HAP-1 (cell line): ENCODE measurements at regions not wholly inside any gene's neighbourhood (a gene's known extent, or its start where the extent isn't known, plus 50 kb on each side); places are given as distances from the start of the nearest gene placed in this dataset.
"Not testable (repeated sequence)": the region's sequence is repeated elsewhere in the genome, so short reads cannot be mapped to it uniquely, and the experiment has no call there.

Experiments
- DNase-seq, 2 experiments: peaks; one replicate each; pipeline ENCODE4 v3.0.0-alpha.2; 2016 to 2020; ENCODE audit warnings: low spot score in 2 of 2
- H3K27me3 ChIP-seq: fragments of 250-450 bp; sonication (Bioruptor Pico); 2 replicates; pipeline ENCODE4 v1.5.1; 2020; ENCODE audit warnings: low read depth, mild to moderate bottlenecking, moderate library complexity
- H3K36me3 ChIP-seq: fragments of 250-450 bp; sonication (Bioruptor Pico); replicated peaks from 2 replicates; pipeline ENCODE4 v1.5.1; 2020; ENCODE audit warnings: mild to moderate bottlenecking
- H3K4me1 ChIP-seq: fragments of 250-450 bp; sonication (Bioruptor Pico); 2 replicates; pipeline ENCODE4 v1.5.1; 2020; ENCODE audit warnings: mild to moderate bottlenecking
- H3K4me3 ChIP-seq: fragments of 250-450 bp; sonication (Bioruptor Pico); 2 replicates; pipeline ENCODE4 v1.5.1; 2020; ENCODE audit warnings: mild to moderate bottlenecking, moderate library complexity
- H3K9me3 ChIP-seq: fragments of 250-450 bp; sonication (Bioruptor Pico); 2 replicates; pipeline ENCODE4 v1.5.1; 2020; ENCODE audit warnings: mild to moderate bottlenecking, moderate library complexity
- in situ Hi-C: fragments of 300-500 bp; cut with MboI; formaldehyde crosslinking; loops from 3 replicates; pipeline ENCODE4 v1.14.3; 2020; ENCODE audit warnings: low sequenced_read_pairs, inconsistent platforms, mixed read lengths

DNA sequence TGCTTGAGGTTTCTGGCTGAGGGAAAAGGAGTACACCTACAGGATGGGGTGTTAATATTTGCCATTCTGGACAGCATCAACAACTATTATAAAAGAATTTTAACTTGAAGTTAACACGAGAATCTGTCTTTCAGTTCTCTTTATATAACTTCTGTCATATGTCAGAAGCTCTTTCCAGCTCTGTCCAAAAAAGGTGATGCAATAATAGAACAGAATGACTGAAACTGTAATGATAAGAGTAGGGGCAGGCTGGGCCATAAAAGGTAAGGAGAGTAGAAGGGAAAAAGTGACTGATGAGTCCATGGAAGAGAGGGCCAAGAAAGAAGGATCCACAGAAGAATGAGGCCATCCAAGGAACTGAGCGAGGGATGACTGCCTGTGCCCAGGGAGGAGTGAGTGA is 966.7 kb upstream of the FBXO33 start:
- no peaks in the 10 kb centered on the region for H3K27me3 ChIP-seq
- no peaks in the 10 kb centered on the region for H3K9me3 ChIP-seq
- no peak for DNase-seq
- H3K36me3 ChIP-seq = no peaks in the 10 kb centered on the region
- H3K4me1 ChIP-seq = no peaks in the 10 kb centered on the region
- in situ Hi-C loops = no loop called here
- H3K4me3 ChIP-seq = no peak overlapping the region

DNA sequence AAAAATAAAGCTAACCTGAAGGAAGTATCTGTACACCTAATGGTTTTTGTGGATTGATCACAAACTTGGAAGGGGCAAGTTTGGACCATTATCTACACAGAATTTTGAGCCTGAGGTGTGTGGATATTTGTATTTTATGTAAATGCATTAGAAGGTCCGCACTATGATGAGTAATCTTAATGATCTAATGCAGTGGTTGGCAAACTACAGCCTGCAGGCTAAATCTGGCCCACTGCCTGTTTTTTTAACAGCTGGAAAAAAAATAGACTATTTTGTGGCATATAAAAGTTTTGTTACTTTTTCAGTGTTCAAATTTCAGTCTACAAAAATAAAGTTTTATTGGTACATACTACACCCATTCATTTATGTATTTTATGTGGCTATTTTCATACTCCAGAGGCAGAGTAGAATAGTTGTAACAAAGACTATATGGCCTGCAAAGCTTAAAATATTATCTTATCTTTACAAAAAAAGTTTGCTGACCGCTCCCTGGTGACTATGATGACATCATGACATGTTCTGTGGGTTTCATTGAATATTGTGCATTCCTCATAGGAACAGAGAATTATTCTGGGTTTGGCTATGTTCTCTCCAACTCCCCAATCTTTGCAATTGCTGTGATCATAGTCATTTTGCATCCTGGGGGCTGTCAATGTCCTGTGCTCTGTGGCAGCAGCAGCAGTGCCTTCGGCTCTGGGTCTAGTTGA is 962.6 kb upstream of the FBXO33 start:
- Histone ChIP-seq H3K27me3 (no peaks in the 10 kb centered on the region), H3K4me1 (no peaks in the 10 kb centered on the region), H3K36me3 (no peaks in the 10 kb centered on the region), H3K9me3 (no peaks in the 10 kb centered on the region), H3K4me3 (no peak overlapping the region)
- in situ Hi-C loops = no loop called here
- DNase-seq = no peak

- in situ Hi-C loops = no loop called here
- Histone ChIP-seq H3K27me3 (no peaks in the 10 kb centered on the region), H3K4me1 (no peaks in the 10 kb centered on the region), H3K4me3 (no peak overlapping the region), H3K9me3 (no peaks in the 10 kb centered on the region), H3K36me3 (no peaks in the 10 kb centered on the region)
- no peak for DNase-seq
These were observed 960.9 kb upstream of the FBXO33 start for GRCh38 chr14:40393143-40393542.

- in situ Hi-C loops = no loop called here
- no peak overlapping the region for H3K4me3 ChIP-seq
- no peaks in the 10 kb centered on the region for H3K36me3 ChIP-seq
- no peaks in the 10 kb centered on the region for H3K4me1 ChIP-seq
- no peaks in the 10 kb centered on the region for H3K27me3 ChIP-seq
- no peak for DNase-seq
- no peaks in the 10 kb centered on the region for H3K9me3 ChIP-seq
These were observed 954.2 kb upstream of the FBXO33 start for GRCh38 chr14:40386433-40386832.

DNA sequence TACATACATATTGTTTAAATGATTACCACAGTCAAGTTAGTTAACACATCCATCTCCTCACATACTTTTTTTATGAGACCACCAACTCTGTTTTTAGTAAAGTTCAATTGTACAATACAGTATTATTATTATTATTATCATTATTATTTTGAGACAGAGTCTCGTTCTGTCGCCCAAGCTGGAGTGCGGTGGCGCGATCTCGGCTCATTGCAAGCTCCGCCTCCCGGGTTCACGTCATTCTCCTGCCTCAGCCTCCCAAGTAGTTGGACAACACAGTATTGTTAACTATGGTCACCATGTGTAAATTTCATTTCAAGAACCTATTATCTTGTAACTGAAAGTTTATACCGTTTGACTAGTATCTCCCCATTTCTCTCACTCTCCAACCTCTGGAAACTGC is 942.0 kb upstream of the FBXO33 start:
- no peak for DNase-seq
- Histone ChIP-seq H3K4me3 (no peak overlapping the region), H3K4me1 (no peaks in the 10 kb centered on the region), H3K9me3 (no peaks in the 10 kb centered on the region), H3K36me3 (no peaks in the 10 kb centered on the region), H3K27me3 (no peaks in the 10 kb centered on the region)
- in situ Hi-C loops = no loop called here

- in situ Hi-C loops = no loop called here
- H3K27me3 ChIP-seq = no peaks in the 10 kb centered on the region
- DNase-seq = no peak
- H3K9me3 ChIP-seq = no peaks in the 10 kb centered on the region
- no peaks in the 10 kb centered on the region; the same call in 1 of the 2 replicates for H3K4me1 ChIP-seq
- H3K36me3 ChIP-seq = no peaks in the 10 kb centered on the region
- H3K4me3 ChIP-seq = no peak overlapping the region
These were observed 938.8 kb upstream of the FBXO33 start for GRCh38 chr14:40371011-40371410.

- H3K4me1 ChIP-seq = peaks cover 20% of the 10 kb centered on the region
- DNase-seq = no peak
- no peaks in the 10 kb centered on the region for H3K27me3 ChIP-seq
- in situ Hi-C loops = no loop called here
- H3K9me3 ChIP-seq = no peaks in the 10 kb centered on the region
- no peaks in the 10 kb centered on the region for H3K36me3 ChIP-seq
- no peak overlapping the region for H3K4me3 ChIP-seq
These were observed 936.1 kb upstream of the FBXO33 start for GRCh38 chr14:40368314-40368713.

GRCh38 chr14:40367717-40368116 is 935.5 kb upstream of the FBXO33 start:
- Histone ChIP-seq H3K4me1 (peaks cover 24% of the 10 kb centered on the region), H3K4me3 (no peak overlapping the region), H3K27me3 (no peaks in the 10 kb centered on the region), H3K36me3 (no peaks in the 10 kb centered on the region), H3K9me3 (no peaks in the 10 kb centered on the region)
- in situ Hi-C loops = no loop called here
- DNase-seq = no peak

GRCh38 chr14:40365305-40365704 is 933.1 kb upstream of the FBXO33 start:
- Histone ChIP-seq H3K9me3 (no peaks in the 10 kb centered on the region), H3K36me3 (no peaks in the 10 kb centered on the region), H3K27me3 (no peaks in the 10 kb centered on the region), H3K4me1 (peaks cover 26% of the 10 kb centered on the region), H3K4me3 (no peak overlapping the region)
- peak; percentile 13 to 85 for DNase-seq
- in situ Hi-C loops = no loop called here

DNA sequence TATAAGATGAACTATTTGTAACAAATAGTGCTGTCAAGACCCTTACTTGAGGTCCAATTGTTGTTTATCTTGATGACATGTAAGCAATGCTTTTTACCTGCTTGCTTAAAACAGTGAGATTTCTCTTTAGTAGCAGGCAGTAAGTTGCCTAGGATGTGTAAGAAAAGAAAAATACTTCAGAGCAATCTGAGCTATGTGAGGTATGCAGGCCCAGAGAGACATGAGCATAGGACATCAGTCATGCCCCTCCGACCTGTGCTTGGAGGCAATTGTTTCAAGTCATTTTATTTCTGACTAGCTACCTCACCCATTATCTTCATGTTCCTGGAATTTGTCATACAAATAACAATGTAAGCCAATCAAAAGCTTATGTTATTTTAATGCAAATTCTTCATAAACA is 930.6 kb upstream of the FBXO33 start:
- H3K4me3 ChIP-seq = no peak overlapping the region
- peak in 1 of 2 experiments; percentile 20 for DNase-seq
- H3K4me1 ChIP-seq = peaks cover 26% of the 10 kb centered on the region
- in situ Hi-C loops = no loop called here
- H3K9me3 ChIP-seq = no peaks in the 10 kb centered on the region
- H3K36me3 ChIP-seq = no peaks in the 10 kb centered on the region
- H3K27me3 ChIP-seq = no peaks in the 10 kb centered on the region

DNA sequence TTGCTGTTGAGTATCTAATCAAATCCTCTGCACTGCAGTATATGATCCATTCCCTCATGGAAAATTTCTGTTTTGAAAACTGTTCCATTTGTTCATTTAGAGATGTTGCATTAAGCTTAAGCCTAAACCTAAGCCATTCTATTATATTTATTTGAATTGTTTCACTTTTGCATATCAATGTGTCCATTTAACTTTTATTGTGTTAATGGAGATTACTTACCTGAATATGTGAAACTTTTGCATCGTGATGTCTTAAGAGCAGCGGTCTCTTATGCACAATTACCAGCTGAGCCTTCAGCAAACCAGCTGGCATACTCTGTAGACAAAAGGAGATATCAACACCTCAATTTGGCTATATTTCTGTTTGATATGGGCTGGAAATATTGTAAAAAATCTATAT is 922.5 kb upstream of the FBXO33 start:
- Histone ChIP-seq H3K9me3 (no peaks in the 10 kb centered on the region), H3K27me3 (no peaks in the 10 kb centered on the region), H3K36me3 (no peaks in the 10 kb centered on the region), H3K4me3 (no peak overlapping the region), H3K4me1 (peaks cover 11% of the 10 kb centered on the region)
- peak; percentile 45 to 88 for DNase-seq
- in situ Hi-C loops = no loop called here

GRCh38 chr14:40348104-40348503 is 915.9 kb upstream of the FBXO33 start:
- H3K4me3 ChIP-seq, H3K36me3 ChIP-seq, H3K27me3 ChIP-seq, H3K9me3 ChIP-seq, H3K4me1 ChIP-seq, in situ Hi-C loops, DNase-seq: not testable (repeated sequence)

GRCh38 chr14:40347675-40348074 is 915.4 kb upstream of the FBXO33 start:
- in situ Hi-C loops = no loop called here
- no peak for DNase-seq
- no peaks in the 10 kb centered on the region for H3K27me3 ChIP-seq
- no peaks in the 10 kb centered on the region for H3K4me1 ChIP-seq
- H3K36me3 ChIP-seq = no peaks in the 10 kb centered on the region
- H3K9me3 ChIP-seq = no peaks in the 10 kb centered on the region
- no peak overlapping the region for H3K4me3 ChIP-seq

- no peaks in the 10 kb centered on the region for H3K36me3 ChIP-seq
- H3K4me1 ChIP-seq = no peaks in the 10 kb centered on the region
- H3K27me3 ChIP-seq = no peaks in the 10 kb centered on the region
- no peak overlapping the region for H3K4me3 ChIP-seq
- in situ Hi-C loops = no loop called here
- no peaks in the 10 kb centered on the region for H3K9me3 ChIP-seq
- DNase-seq = no peak
These were observed 914.0 kb upstream of the FBXO33 start for GRCh38 chr14:40346275-40346674.

DNA sequence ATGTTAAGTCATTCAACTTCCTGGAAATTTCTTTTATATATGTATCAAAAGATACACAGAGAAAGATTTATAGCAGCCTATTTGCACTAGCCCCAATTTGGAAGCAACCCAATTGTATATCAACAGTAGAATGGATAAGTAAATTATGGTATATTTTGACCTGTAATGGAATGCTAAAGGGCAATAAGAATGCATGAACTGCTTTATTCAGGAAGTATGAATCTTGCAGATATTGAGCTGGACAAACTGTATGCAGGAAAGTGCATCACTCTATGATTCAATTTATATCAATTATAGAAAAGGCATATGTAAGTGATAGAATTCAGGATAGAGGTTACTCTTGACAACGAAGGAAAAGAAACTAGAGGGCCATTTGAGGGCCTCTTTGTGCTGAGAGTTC is 913.1 kb upstream of the FBXO33 start:
- no peaks in the 10 kb centered on the region for H3K36me3 ChIP-seq
- no peaks in the 10 kb centered on the region for H3K27me3 ChIP-seq
- no peaks in the 10 kb centered on the region for H3K4me1 ChIP-seq
- in situ Hi-C loops = no loop called here
- no peaks in the 10 kb centered on the region for H3K9me3 ChIP-seq
- no peak overlapping the region for H3K4me3 ChIP-seq
- DNase-seq = no peak
